OCI-LY3 (cell line): ENCODE measurements at regions not wholly inside any gene's neighbourhood (a gene's known extent, or its start where the extent isn't known, plus 50 kb on each side); places are given as distances from the start of the nearest gene placed in this dataset.

Experiments
- CTCF ChIP-seq: fragments of 200-600, 300-600 bp; sonication (generic); IDR thresholded peaks from 2 replicates; pipeline ENCODE4 v1.5.1; 2014; ENCODE audit warnings: antibody characterized with exemption, low read length, low read depth
- EZH2phosphoT487 ChIP-seq: fragments of 200-600 bp; shearing (Covaris generic); IDR thresholded peaks from 2 replicates; pipeline ENCODE4 v1.6.1; 2018; ENCODE audit warnings: antibody characterized with exemption, mixed run types, low read depth

- TF ChIP-seq CTCF = no peak
- TF ChIP-seq EZH2phosphoT487 = no peak
Observed at GRCh38 chr2:216909541-216910210, 49.8 kb upstream of the TNP1 start.
